Heart left ventricle (tissue), 16 donors: ENCODE measurements at regions not wholly inside any gene's neighbourhood (a gene's known extent, or its start where the extent isn't known, plus 50 kb on each side); places are given as distances from the start of the nearest gene placed in this dataset.

Source experiments
- ATAC-seq, 4 donors: fragments of 200-7000 bp; cut with Tn5 transposase; one replicate each; pipeline ENCODE4 v1.9.1; 2020 to 2022; ENCODE audit warnings: moderate library complexity in 4 of 4, mild to moderate bottlenecking in 3 of 4, moderate number of reproducible peaks in 1 of 4
- DNase-seq, 5 donors: peaks; one replicate each; pipeline ENCODE4 v3.0.0-alpha.2; 2020
- H3K27ac ChIP-seq, 12 donors: fragments of 200-600 bp; sonication (generic) in 4 of 12; one replicate each; pipeline versions ENCODE4 v1.5.0 to v1.8.0; 2016 to 2022; ENCODE audit warnings: mild to moderate bottlenecking in 2 of 12
- H3K27me3 ChIP-seq, 9 donors: fragments of 200-600 bp; sonication (generic) in 2 of 9; one replicate each; pipeline versions ENCODE4 v1.5.1 to v1.8.0; 2016 to 2022; ENCODE audit warnings: mild to moderate bottlenecking in 3 of 9
- H3K36me3 ChIP-seq, 9 donors: fragments of 200-600 bp; sonication (generic) in 2 of 9; one replicate each; pipeline versions ENCODE4 v1.5.0 to v1.8.0; 2018 to 2022; ENCODE audit warnings: mild to moderate bottlenecking in 2 of 9
- H3K4me1 ChIP-seq, 12 donors: fragments of 200-600 bp; sonication (generic) in 4 of 12; one replicate each; pipeline versions ENCODE4 v1.5.0 to v1.8.0; 2016 to 2022; ENCODE audit warnings: mild to moderate bottlenecking in 3 of 12
- H3K4me3 ChIP-seq, 12 donors: fragments of 200-600 bp; sonication (generic) in 4 of 12; one replicate each; pipeline versions ENCODE4 v1.5.0 to v1.8.0; 2017 to 2022; ENCODE audit warnings: mild to moderate bottlenecking in 9 of 12, moderate library complexity in 4 of 12
- H3K9me3 ChIP-seq, 12 donors: fragments of 200-600 bp; sonication (generic) in 4 of 12; one replicate each; pipeline versions ENCODE4 v1.5.0 to v1.8.0; 2016 to 2022; ENCODE audit warnings: mild to moderate bottlenecking in 1 of 12
- CTCF ChIP-seq, 12 donors: fragments of 200-600 bp; sonication (generic) in 4 of 12; IDR thresholded peaks; one replicate each; pipeline versions ENCODE4 v1.5.0 to v1.8.0; 2018 to 2022; ENCODE audit warnings: antibody characterized with exemption in 12 of 12, mild to moderate bottlenecking in 5 of 12
- POLR2A ChIP-seq, 2 donors: fragments of 450-650 bp; IDR thresholded peaks; one replicate each; pipeline ENCODE4 v1.6.1; 2017; ENCODE audit warnings: antibody characterized with exemption in 2 of 2, mild to moderate bottlenecking in 2 of 2, moderate library complexity in 2 of 2
- WGBS, 4 donors: extraction: QIAGEN DNeasy Blood & Tissue Kit in 2 of 4; methylation state at CpG; one replicate each; pipeline versions ENCODE4 v1.1.5 to v1.1.7; 2013 to 2018; 5-methylcytosine and 5-hydroxymethylcytosine counted together
- intact Hi-C, 10 donors: fragments of 100-400 bp; cut with DNase I; formaldehyde crosslinking; loops; one replicate each; pipeline versions ENCODE4 v1.11.1 to v1.14.2; 2022
- donor health status: ischemic (EF 13 %, LVEDD 7.1; RV severe dilation, severe dysfunction).
- donor health status: healthy with polysubstance abuse.
- donor health status: DM: no; HTN: yes; CAD: no.
- donor health status: DM: no; HTN: no; CAD: no.
- donor health status: ischemic (EF 25% LVEDD 6.9; RV normal size, moderate dysfunction).
- donor health status: ischemic (EF 25% LVEDD 5.7; RV mildly dilated, moderate dysfunction).
- donor health status: healthy.
- donor health status: DM: yes; HTN: yes; CAD: no.
- donor health status: ischemic (EF 35%, LVEDD 5.7; RV mildly dilated, moderate dysfunction).
- donor health status: nonischemic (EF 11% LVEDD 7.7; RV severe dilation, severe dysfunction).
- donor health status: DM: yes; HTN: yes; CAD: no.
- donor health status: PGD.
- donor health status: ischemic (EF 29% LVEDD 5.4; RV normal size, mild dysfunction).
- donor health status: nonischemic (EF 23%, LVEDD 6.1; RV moderate dilation, normal function).

GRCh38 chr3:194860725-194861124 is 175.0 kb downstream of the FAM43A start:
- Histone ChIP-seq H3K9me3 (no peaks in the 10 kb centered on the region), H3K27ac (no peak overlapping the region), H3K27me3 (no peaks in the 10 kb centered on the region), H3K4me1 (peaks cover 0 to 21% (median 12%) of the 10 kb centered on the region in 12 donors), H3K4me3 (no peak overlapping the region), H3K36me3 (no peaks in the 10 kb centered on the region)
- intact Hi-C loops, result loop anchor here in 3 of 10 donors (10.0 kb wide), 2 partner anchors 76 to 244 kb away; no protein-coding TSS in a partner anchor
- WGBS, 4 donors, result 91 to 98% (median 94%) methylated on average over 9 of the region's 9 CpGs
- DNase-seq (no peak), ATAC-seq (no peak)
- no peak for TF ChIP-seq POLR2A (IDR thresholded peaks at IDR 0.05)
- no peak for TF ChIP-seq CTCF (IDR thresholded peaks at IDR 0.05)

GRCh38 chr3:194861375-194861774 is 175.7 kb downstream of the FAM43A start:
- no peak for TF ChIP-seq CTCF (IDR thresholded peaks at IDR 0.05)
- TF ChIP-seq POLR2A (IDR thresholded peaks at IDR 0.05), result no peak

GRCh38 chr3:194865061-194865460 is 179.4 kb downstream of the FAM43A start:
- 38 to 48% (median 43%) methylated on average over 3 of the region's 3 CpGs for WGBS, 4 donors
- no peaks in the 10 kb centered on the region for H3K36me3 ChIP-seq
- DNase-seq, result no peak
- H3K9me3 ChIP-seq, result peaks cover 0 to 7% (median 0%) of the 10 kb centered on the region in 12 donors
- H3K4me1 ChIP-seq, result peaks cover 0 to 43% (median 22%) of the 10 kb centered on the region in 12 donors
- intact Hi-C loops, result loop anchor here in 7 of 10 donors (5.0 to 10.0 kb wide), 5 partner anchors 67 to 240 kb away; partner anchors contain the start of gene FAM43A (in 5 of the 7)
- peak overlapping the region in 8 of 12 donors; percentile 5 to 61 (median 35) for H3K27ac ChIP-seq
- H3K27me3 ChIP-seq, result no peaks in the 10 kb centered on the region
- H3K4me3 ChIP-seq, result no peak overlapping the region
- no peak for TF ChIP-seq CTCF (IDR thresholded peaks at IDR 0.05)
- no peak for TF ChIP-seq POLR2A (IDR thresholded peaks at IDR 0.05)
- ATAC-seq, result no peak

More at GRCh38 chr3:194861375-194861774, 175.7 kb downstream of the FAM43A start:
- WGBS, 4 donors, result 87 to 91% (median 90%) methylated on average over 4 of the region's 4 CpGs
- Histone ChIP-seq H3K4me1 (peaks cover 0 to 26% (median 10%) of the 10 kb centered on the region in 12 donors), H3K36me3 (no peaks in the 10 kb centered on the region), H3K4me3 (no peak overlapping the region), H3K9me3 (no peaks in the 10 kb centered on the region), H3K27ac (no peak overlapping the region), H3K27me3 (no peaks in the 10 kb centered on the region)
- intact Hi-C loops, result loop anchor here in 3 of 10 donors (10.0 kb wide), 2 partner anchors 77 to 243 kb away; no protein-coding TSS in a partner anchor
- DNase-seq (no peak), ATAC-seq (no peak)

- H3K4me3 ChIP-seq, result no peak overlapping the region
- TF ChIP-seq CTCF (IDR thresholded peaks at IDR 0.05), result no peak
- TF ChIP-seq POLR2A (IDR thresholded peaks at IDR 0.05), result no peak
- H3K4me1 ChIP-seq, result peaks cover 3 to 47% (median 27%) of the 10 kb centered on the region in 12 donors
- H3K27me3 ChIP-seq, result no peaks in the 10 kb centered on the region
- ATAC-seq (no peak), DNase-seq (no peak)
- peaks cover 0 to 8% (median 0%) of the 10 kb centered on the region in 12 donors for H3K9me3 ChIP-seq
- 76 to 90% (median 79%) methylated on average over 2 of the region's 2 CpGs for WGBS, 4 donors
- intact Hi-C loops, result loop anchor here in 7 of 10 donors (5.0 to 10.0 kb wide), 5 partner anchors 67 to 239 kb away; partner anchors contain the start of gene FAM43A (in 5 of the 7)
- peak overlapping the region in 8 of 12 donors; percentile 5 to 61 (median 35) for H3K27ac ChIP-seq
- H3K36me3 ChIP-seq, result no peaks in the 10 kb centered on the region
These were observed 179.9 kb downstream of the FAM43A start for GRCh38 chr3:194865615-194866014.
